IMR-90 (cell line): ENCODE measurements at regions not wholly inside any gene's neighbourhood (a gene's known extent, or its start where the extent isn't known, plus 50 kb on each side); places are given as distances from the start of the nearest gene placed in this dataset.

Source experiments
- ATAC-seq: fragments of 200-7000 bp; cut with Tn5 transposase; 2 replicates; pipeline ENCODE4 v1.9.1; 2020; ENCODE audit warnings: low read depth, mild to moderate bottlenecking, moderate library complexity
- BruUV-seq: library from RNA; stranded (reverse); fragments of 400-500 nt; replicated peaks from 2 replicates; lab custom pipeline; 2021; lab: Mats Ljungman, UMichigan
- CTCF ChIA-PET: fragments of 300-600 bp; formaldehyde crosslinking; extraction: SDS; loops from one replicate; lab custom pipeline; 2021; ENCODE audit warnings: antibody characterized with exemption; lab: Yijun Ruan, JAX
- POLR2A ChIA-PET: fragments of 300-600 bp; sonication (Branson Sonifier 250); formaldehyde crosslinking; loops from one replicate; lab custom pipeline; 2022; ENCODE audit warnings: antibody characterized with exemption; ENCODE audit not compliant: unreplicated experiment; lab: Charles Lee
- DNase-seq: peaks from one replicate; pipeline ENCODE4 v3.0.0; 2013
- H2AFZ ChIP-seq: replicated peaks from 2 replicates; pipeline ENCODE3; 2013; ENCODE audit warnings: low read length, mild to moderate bottlenecking; ENCODE audit not compliant: poor library complexity
- H2AK5ac ChIP-seq: 2 replicates; pipeline ENCODE4 v1.6.1; 2013; ENCODE audit warnings: low read depth, low read length, inconsistent platforms
- H2AK9ac ChIP-seq: replicated peaks from 2 replicates; pipeline ENCODE3; 2013; ENCODE audit warnings: mild to moderate bottlenecking, low read depth, low read length, moderate library complexity; ENCODE audit not compliant: poor library complexity
- H2BK120ac ChIP-seq: 2 replicates; pipeline ENCODE4 v1.6.1; 2013; ENCODE audit warnings: low read depth, low read length, inconsistent platforms
- H2BK15ac ChIP-seq: 3 replicates; pipeline ENCODE4 v1.6.1; 2013; ENCODE audit warnings: low read depth, low read length, inconsistent platforms
- H2BK20ac ChIP-seq: 2 replicates; pipeline ENCODE4 v1.6.1; 2013; ENCODE audit warnings: low read depth, mild to moderate bottlenecking, inconsistent platforms, low read length, moderate library complexity
- H2BK5ac ChIP-seq: 2 replicates; pipeline ENCODE4 v1.6.1; 2013; ENCODE audit warnings: mild to moderate bottlenecking, low read depth, low read length, inconsistent platforms; ENCODE audit not compliant: poor library complexity, severe bottlenecking
- H3K14ac ChIP-seq: replicated peaks from 2 replicates; pipeline ENCODE4 v1.6.1; 2013; ENCODE audit warnings: low read depth, low read length, inconsistent platforms
- H3K18ac ChIP-seq: 2 replicates; pipeline ENCODE4 v1.6.1; 2013; ENCODE audit warnings: low read depth, low read length, control low read depth
- H3K23ac ChIP-seq: 2 replicates; pipeline ENCODE4 v1.6.1; 2013; ENCODE audit warnings: low read depth, low read length, inconsistent platforms
- H3K27ac ChIP-seq: 2 replicates; pipeline ENCODE4 v1.5.1; 2013; ENCODE audit warnings: mild to moderate bottlenecking, control low read depth, low read length; ENCODE audit not compliant: insufficient read depth
- H3K27me3 ChIP-seq: 2 replicates; pipeline ENCODE4 v1.6.1; 2013; ENCODE audit warnings: low read length; ENCODE audit not compliant: control insufficient read depth, insufficient read depth
- H3K36me3 ChIP-seq: 2 replicates; pipeline ENCODE4 v1.6.1; 2013; ENCODE audit warnings: low read length, mixed read lengths; ENCODE audit not compliant: control insufficient read depth, insufficient read depth
- H3K4ac ChIP-seq: 2 replicates; pipeline ENCODE4 v1.6.1; 2013; ENCODE audit warnings: low read depth, low read length, inconsistent platforms
- H3K4me1 ChIP-seq: 2 replicates; pipeline ENCODE4 v1.6.1; 2013; ENCODE audit warnings: low read length, mixed read lengths; ENCODE audit not compliant: control insufficient read depth, insufficient read depth
- H3K4me2 ChIP-seq: 2 replicates; pipeline ENCODE4 v1.6.1; 2013; ENCODE audit warnings: low read depth, mild to moderate bottlenecking, control low read depth, low read length, moderate library complexity
- H3K4me3 ChIP-seq: 2 replicates; pipeline ENCODE4 v1.5.1; 2013; ENCODE audit warnings: low read depth, mild to moderate bottlenecking, control low read depth, low read length, moderate library complexity; ENCODE audit not compliant: insufficient read depth
- H3K56ac ChIP-seq: 2 replicates; pipeline ENCODE4 v1.6.1; 2013; ENCODE audit warnings: low read length, inconsistent platforms; ENCODE audit not compliant: insufficient read depth; ENCODE audit errors: extremely low read depth
- H3K79me1 ChIP-seq, 2 experiments: 2 replicates each; pipeline ENCODE4 v1.6.1; 2013; ENCODE audit warnings: low read length in 2 of 2, inconsistent platforms in 1 of 2, low read depth in 1 of 2
- H3K9ac ChIP-seq: 2 replicates; pipeline ENCODE4 v1.6.1; 2013; ENCODE audit warnings: low read depth, low read length, control low read depth
- H3K9me1 ChIP-seq: 2 replicates; pipeline ENCODE4 v1.6.1; 2013; ENCODE audit warnings: low read length, inconsistent platforms; ENCODE audit not compliant: insufficient read depth
- H3K9me3 ChIP-seq: 2 replicates; pipeline ENCODE4 v1.6.1; 2013; ENCODE audit warnings: low read length; ENCODE audit not compliant: control insufficient read depth, insufficient read depth
- H4K20me1 ChIP-seq: 2 replicates; pipeline ENCODE4 v1.6.1; 2013; ENCODE audit warnings: low read length, inconsistent platforms; ENCODE audit not compliant: insufficient read depth
- H4K5ac ChIP-seq: 2 replicates; pipeline ENCODE4 v1.6.1; 2013; ENCODE audit warnings: mild to moderate bottlenecking, low read depth, low read length, control low read depth
- H4K8ac ChIP-seq, 2 experiments: 2 replicates each; pipeline ENCODE4 v1.6.1; 2013; ENCODE audit warnings: low read depth in 2 of 2, low read length in 2 of 2, control low read depth in 1 of 2, inconsistent platforms in 1 of 2
- H4K91ac ChIP-seq: 2 replicates; pipeline ENCODE4 v1.6.1; 2013; ENCODE audit warnings: low read depth, low read length, inconsistent platforms; ENCODE audit not compliant: insufficient read depth
- BHLHE40 ChIP-seq: fragments of 150-350 bp; IDR thresholded peaks from 2 replicates; pipeline ENCODE4 v1.6.1; 2016; ENCODE audit warnings: mild to moderate bottlenecking, low read depth, low read length
- CEBPB ChIP-seq: IDR thresholded peaks from 2 replicates; pipeline ENCODE4 v1.6.1; 2012; ENCODE audit warnings: low read depth, low read length, improper control_type of control experiment
- CHD1 ChIP-seq: IDR thresholded peaks from 2 replicates; pipeline ENCODE4 v1.6.1; 2012; ENCODE audit warnings: low read depth, low read length, improper control_type of control experiment
- FOS ChIP-seq: fragments of 150-350 bp; IDR thresholded peaks from 2 replicates; pipeline ENCODE4 v1.6.1; 2016; ENCODE audit warnings: low read depth, low read length
- MAFK ChIP-seq: IDR thresholded peaks from 2 replicates; pipeline ENCODE4 v1.6.1; 2012; ENCODE audit warnings: low read depth, low read length, improper control_type of control experiment
- MAZ ChIP-seq: IDR thresholded peaks from 2 replicates; pipeline ENCODE4 v1.6.1; 2012; ENCODE audit warnings: low read depth, mild to moderate bottlenecking, low read length, improper control_type of control experiment, moderate library complexity, borderline replicate concordance
- NFE2L2 ChIP-seq: fragments of 150-350 bp; IDR thresholded peaks from 2 replicates; pipeline ENCODE4 v1.6.1; 2016; ENCODE audit warnings: low read depth, mild to moderate bottlenecking, low read length
- POLR2A ChIP-seq: IDR thresholded peaks from 2 replicates; pipeline ENCODE4 v1.6.1; 2012; ENCODE audit warnings: mild to moderate bottlenecking, low read depth, low read length
- RFX5 ChIP-seq: IDR thresholded peaks from 2 replicates; pipeline ENCODE4 v1.8.0; 2012; ENCODE audit warnings: low read depth, mild to moderate bottlenecking, low read length, moderate library complexity
- SMC3 ChIP-seq: fragments of 150-350 bp; IDR thresholded peaks from 2 replicates; pipeline ENCODE4 v1.6.1; 2016; ENCODE audit warnings: low read depth, mild to moderate bottlenecking, antibody characterized with exemption, low read length, moderate library complexity
- WGBS, 2 experiments: methylation state at CpG; one replicate each; pipeline versions ENCODE4 v1.1.5 to v1.1.7; 2013; ENCODE audit warnings: missing lambda C conversion rate in 2 of 2; ENCODE audit not compliant: insufficient read length in 1 of 2; ENCODE audit errors: extremely low coverage in 2 of 2; 5-methylcytosine and 5-hydroxymethylcytosine counted together
- dilution Hi-C: fragments of 300-500 bp; cut with HindIII; formaldehyde crosslinking; loops from one replicate; pipeline ENCODE4 v1.14.3; 2018; ENCODE audit warnings: low sequenced_read_pairs; ENCODE audit not compliant: unreplicated experiment
- in situ Hi-C: fragments of 300-500 bp; cut with MboI; formaldehyde crosslinking; loops from 3 replicates; pipeline ENCODE4 v1.14.3; 2019; ENCODE audit warnings: low sequenced_read_pairs, inconsistent platforms, mixed read lengths
- intact Hi-C: fragments of 100-400 bp; cut with micrococcal nuclease; formaldehyde crosslinking; loops from 2 replicates; pipeline ENCODE4 v1.10.0; 2022
- TF ChIP-seq, protein P1 (sequence below): conservative IDR thresholded peaks from 2 replicates; pipeline ENCODE4 v1.5.1; 2012; ENCODE audit warnings: mild to moderate bottlenecking, low read depth, low read length, improper control_type of control experiment
- TF ChIP-seq, protein P2 (sequence below): fragments of 150-350 bp; IDR thresholded peaks from 2 replicates; pipeline ENCODE4 v1.6.1; 2017; ENCODE audit warnings: mild to moderate bottlenecking, antibody characterized with exemption, low read length, low read depth

DNA sequence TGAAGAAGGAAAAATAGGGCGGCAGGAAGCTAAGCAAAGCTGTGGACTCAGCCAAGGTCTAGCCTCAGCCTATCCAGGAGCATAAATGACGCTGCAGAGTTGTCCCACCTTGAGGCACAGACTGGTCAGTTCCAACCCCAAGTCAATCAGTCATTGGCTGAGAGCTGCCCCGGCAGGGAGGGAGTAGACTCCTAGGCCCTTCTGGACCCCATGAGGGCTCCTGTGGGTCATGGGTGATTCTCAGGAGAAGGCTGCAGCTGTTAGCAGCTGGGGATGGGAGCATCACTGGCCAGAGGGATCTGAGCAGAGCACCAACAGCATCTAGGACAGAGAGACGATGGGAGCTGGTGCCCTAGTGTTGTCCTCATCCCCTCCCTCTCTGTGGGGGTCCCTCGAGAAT lies 51.8 kb upstream of the ESRRB start:
- dilution Hi-C loops, result no loop called here
- H2BK20ac ChIP-seq, result no peak overlapping the region
- no peak overlapping the region for H3K56ac ChIP-seq
- no peak overlapping the region for H2BK15ac ChIP-seq
- BruUV-seq, result no TSS peak
- no peak overlapping the region for H2AK5ac ChIP-seq
- H3K4ac ChIP-seq, result no peak overlapping the region
- H2BK120ac ChIP-seq, result no peak overlapping the region
- H3K9ac ChIP-seq, result no peak overlapping the region
- no peaks in the 10 kb centered on the region for H3K79me1 ChIP-seq
- H3K27ac ChIP-seq, result no peak overlapping the region
- H3K4me3 ChIP-seq, result no peak overlapping the region
- ATAC-seq (no peak), DNase-seq (no peak)
- no peak overlapping the region for H4K91ac ChIP-seq
- H3K36me3 ChIP-seq, result no peaks in the 10 kb centered on the region
- WGBS, 2 experiments, result 30% methylated on average over 2 of the region's 5 CpGs; no CpG with 5 or more reads in 1 of the 2 experiments
- H3K4me2 ChIP-seq, result no peak overlapping the region
- peaks cover 13% of the 10 kb centered on the region for H3K27me3 ChIP-seq
- no peak overlapping the region for H3K23ac ChIP-seq
- ChIA-PET CTCF (no interaction called here), POLR2A (no interaction called here)
- no peak overlapping the region for H2AK9ac ChIP-seq
- intact Hi-C loops, result no loop called here
- H2BK5ac ChIP-seq, result no peak overlapping the region
- no peak for TF ChIP-seq MAZ
- TF ChIP-seq RFX5, result no peak
- TF ChIP-seq NFE2L2, result no peak
- no peak for TF ChIP-seq SMC3
- no peak for TF ChIP-seq MAFK
- no peak for TF ChIP-seq CHD1
- TF ChIP-seq, protein P1, sequence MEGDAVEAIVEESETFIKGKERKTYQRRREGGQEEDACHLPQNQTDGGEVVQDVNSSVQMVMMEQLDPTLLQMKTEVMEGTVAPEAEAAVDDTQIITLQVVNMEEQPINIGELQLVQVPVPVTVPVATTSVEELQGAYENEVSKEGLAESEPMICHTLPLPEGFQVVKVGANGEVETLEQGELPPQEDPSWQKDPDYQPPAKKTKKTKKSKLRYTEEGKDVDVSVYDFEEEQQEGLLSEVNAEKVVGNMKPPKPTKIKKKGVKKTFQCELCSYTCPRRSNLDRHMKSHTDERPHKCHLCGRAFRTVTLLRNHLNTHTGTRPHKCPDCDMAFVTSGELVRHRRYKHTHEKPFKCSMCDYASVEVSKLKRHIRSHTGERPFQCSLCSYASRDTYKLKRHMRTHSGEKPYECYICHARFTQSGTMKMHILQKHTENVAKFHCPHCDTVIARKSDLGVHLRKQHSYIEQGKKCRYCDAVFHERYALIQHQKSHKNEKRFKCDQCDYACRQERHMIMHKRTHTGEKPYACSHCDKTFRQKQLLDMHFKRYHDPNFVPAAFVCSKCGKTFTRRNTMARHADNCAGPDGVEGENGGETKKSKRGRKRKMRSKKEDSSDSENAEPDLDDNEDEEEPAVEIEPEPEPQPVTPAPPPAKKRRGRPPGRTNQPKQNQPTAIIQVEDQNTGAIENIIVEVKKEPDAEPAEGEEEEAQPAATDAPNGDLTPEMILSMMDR, result no peak
- no peak for TF ChIP-seq POLR2A
- TF ChIP-seq, protein P2, sequence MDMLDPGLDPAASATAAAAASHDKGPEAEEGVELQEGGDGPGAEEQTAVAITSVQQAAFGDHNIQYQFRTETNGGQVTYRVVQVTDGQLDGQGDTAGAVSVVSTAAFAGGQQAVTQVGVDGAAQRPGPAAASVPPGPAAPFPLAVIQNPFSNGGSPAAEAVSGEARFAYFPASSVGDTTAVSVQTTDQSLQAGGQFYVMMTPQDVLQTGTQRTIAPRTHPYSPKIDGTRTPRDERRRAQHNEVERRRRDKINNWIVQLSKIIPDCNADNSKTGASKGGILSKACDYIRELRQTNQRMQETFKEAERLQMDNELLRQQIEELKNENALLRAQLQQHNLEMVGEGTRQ, result no peak
- TF ChIP-seq CEBPB, result no peak
- no peak for TF ChIP-seq FOS
- no peak for TF ChIP-seq BHLHE40
- no peak overlapping the region for H4K5ac ChIP-seq
- no peak overlapping the region for H4K8ac ChIP-seq
- in situ Hi-C loops, result no loop called here
- H4K20me1 ChIP-seq, result no peaks in the 10 kb centered on the region
- H2AFZ ChIP-seq, result no peak overlapping the region
- H3K4me1 ChIP-seq, result no peaks in the 10 kb centered on the region
- no peaks in the 10 kb centered on the region for H3K9me1 ChIP-seq
- H3K9me3 ChIP-seq, result no peaks in the 10 kb centered on the region
- no peak overlapping the region for H3K14ac ChIP-seq
- H3K18ac ChIP-seq, result no peak overlapping the region
